ENCODE measurements at regions not wholly inside any gene's neighbourhood (a gene's known extent, or its start where the extent isn't known, plus 50 kb on each side); places are given as distances from the start of the nearest gene placed in this dataset.

GRCh38 chr11:134992981-134993380 is 580.9 kb upstream of the B3GAT1 start:
- TF ChIP-seq POU6F1 (CRISPR knock-in tag; IDR thresholded peaks at IDR 0.05; ENCODE audit: borderline replicate concordance, low read depth) (no peak), RARB (CRISPR knock-in tag; IDR thresholded peaks at IDR 0.05) (no peak), CSRNP3 (CRISPR knock-in tag; IDR thresholded peaks at IDR 0.05) (no peak), ESRRG (CRISPR knock-in tag; IDR thresholded peaks at IDR 0.05) (no peak), PATZ1 (CRISPR knock-in tag; IDR thresholded peaks at IDR 0.05; ENCODE audit: borderline replicate concordance) (no peak), ZC3H10 (CRISPR knock-in tag; IDR thresholded peaks at IDR 0.05) (no peak), TSHZ2 (CRISPR knock-in tag; IDR thresholded peaks at IDR 0.05) (no peak), ZFP3 (CRISPR knock-in tag; IDR thresholded peaks at IDR 0.05) (no peak), CREB5 (CRISPR knock-in tag; IDR thresholded peaks at IDR 0.05; ENCODE audit: low read depth) (no peak), PPARA (CRISPR knock-in tag; IDR thresholded peaks at IDR 0.05; ENCODE audit: borderline replicate concordance) (no peak), ZNF565 (CRISPR knock-in tag; conservative IDR thresholded peaks at IDR 0.05; ENCODE audit: low read depth) (no peak), ARNTL (CRISPR knock-in tag; IDR thresholded peaks at IDR 0.05; ENCODE audit: borderline replicate concordance, low read depth) (no peak), SNAI2 (CRISPR knock-in tag; IDR thresholded peaks at IDR 0.05) (no peak), ZNF70 (CRISPR knock-in tag; IDR thresholded peaks at IDR 0.05) (no peak)
